NCI-H446 treated with DMSO at 0.1 percent for 48 hours (cell line): ENCODE measurements at regions not wholly inside any gene's neighbourhood (a gene's known extent, or its start where the extent isn't known, plus 50 kb on each side); places are given as distances from the start of the nearest gene placed in this dataset.

Experiments used
- DNase-seq: peaks from one replicate; lab custom pipeline; 2025; lab: John Stamatoyannopoulos, UW

DNA sequence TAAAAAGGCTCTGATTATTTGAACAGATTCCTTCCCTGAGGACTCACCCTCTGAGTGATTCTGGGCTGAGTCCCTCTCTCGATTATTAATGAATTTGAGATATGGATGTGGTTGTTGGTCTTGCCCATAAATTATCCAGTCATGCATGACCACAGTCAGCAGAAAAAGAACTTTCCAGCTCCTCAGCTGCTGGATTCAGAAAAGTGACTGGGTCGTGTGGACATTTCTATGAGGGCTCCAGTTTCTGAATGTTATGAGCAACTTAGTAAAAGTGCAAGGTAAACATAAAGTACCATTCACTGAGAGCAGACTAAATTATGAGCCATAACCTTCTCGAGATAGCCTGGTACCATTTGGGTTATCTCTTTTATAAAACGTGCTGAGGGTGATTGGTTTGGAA is 100.1 kb upstream of the CLDN10 start:
- DNase-seq: no peak

DNA sequence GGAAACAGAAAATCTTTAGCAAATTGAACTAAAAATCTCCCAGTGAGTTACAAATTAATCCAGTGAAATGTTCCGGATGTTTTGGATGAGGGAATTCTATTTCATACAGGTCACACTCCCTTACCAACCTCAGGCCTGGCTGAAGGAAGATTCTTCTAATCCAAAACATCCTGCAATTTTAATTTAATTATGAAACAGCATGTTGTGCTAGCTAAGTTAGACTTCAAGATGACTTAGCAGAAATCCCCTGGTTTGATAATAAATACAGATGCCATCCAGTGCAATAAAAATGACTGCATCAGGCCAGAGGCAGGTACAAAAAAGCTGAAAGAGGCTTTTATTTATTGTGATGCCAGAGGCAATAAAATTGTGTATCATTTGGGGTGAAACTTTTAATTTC is 96.7 kb upstream of the CLDN10 start:
- DNase-seq: no peak

GRCh38 chr13:95456815-95457214 is 95.7 kb upstream of the CLDN10 start:
- DNase-seq: no peak

DNA sequence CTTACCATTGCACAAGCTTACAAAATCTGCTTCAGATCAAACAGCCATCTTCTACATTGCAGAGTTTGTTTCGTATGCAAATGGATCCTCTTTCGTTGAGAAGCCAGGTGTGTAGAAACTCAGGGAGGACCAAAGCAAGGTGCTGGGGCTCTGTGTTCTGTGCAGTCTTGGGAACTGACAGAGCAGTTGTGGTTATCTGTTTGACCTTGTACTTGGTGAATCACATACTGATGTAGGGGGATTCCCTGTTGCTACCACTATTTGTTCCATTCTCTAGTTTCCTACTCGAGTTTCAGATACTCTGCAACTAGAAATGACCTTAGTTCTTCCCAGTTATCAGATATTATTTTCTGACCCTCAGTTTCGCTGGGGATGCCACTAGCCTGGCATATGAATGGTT is 95.2 kb upstream of the CLDN10 start:
- no peak for DNase-seq

DNA sequence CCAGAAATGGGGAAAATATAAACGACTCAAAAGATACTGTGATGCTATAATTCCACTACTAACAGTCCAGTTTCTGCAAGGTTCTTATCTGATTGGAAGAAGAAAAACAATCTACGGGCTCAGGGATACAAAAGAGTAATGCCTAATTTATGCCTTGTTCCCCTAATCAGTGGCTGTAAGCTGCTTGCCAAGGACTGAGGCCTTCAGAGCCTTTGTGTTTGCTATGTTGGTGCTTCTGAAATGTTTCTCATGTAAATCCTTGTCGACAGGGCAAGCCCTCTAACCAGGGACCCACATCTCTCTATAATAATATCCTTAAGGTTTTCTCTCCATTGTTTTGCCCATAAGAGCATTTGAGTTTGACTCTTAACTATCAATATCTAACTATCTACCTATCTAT is 89.7 kb upstream of the CLDN10 start:
- DNase-seq: no peak

GRCh38 chr13:95463531-95463930 is 89.0 kb upstream of the CLDN10 start:
- no peak for DNase-seq

- no peak for DNase-seq
These were observed 81.8 kb upstream of the CLDN10 start for GRCh38 chr13:95470574-95471366.

- no peak for DNase-seq
These were observed 80.6 kb upstream of the CLDN10 start for GRCh38 chr13:95471960-95472359.

DNA sequence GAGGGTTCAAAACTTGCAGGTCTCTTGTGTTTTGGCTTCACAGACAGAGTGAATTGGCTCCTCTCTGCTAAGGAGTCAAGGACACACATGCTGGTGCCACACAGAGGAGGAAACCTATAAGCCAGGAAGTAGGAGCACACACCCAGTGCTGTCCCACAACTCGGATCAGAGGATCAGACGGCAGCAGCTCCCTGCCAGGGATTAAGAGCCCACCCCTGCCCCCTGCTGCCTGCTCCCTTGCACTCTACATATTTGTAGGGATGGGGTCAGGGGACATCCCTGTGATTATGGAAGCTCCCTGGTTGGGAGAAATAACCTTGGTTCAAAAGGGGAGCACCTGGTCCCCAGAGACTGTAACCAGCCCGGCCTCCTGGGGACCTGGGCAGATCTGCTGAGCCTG is 77.5 kb upstream of the CLDN10 start:
- DNase-seq: no peak

- DNase-seq: no peak
These were observed 75.3 kb upstream of the CLDN10 start for GRCh38 chr13:95477187-95477586.

- DNase-seq: no peak
These were observed 72.8 kb upstream of the CLDN10 start for GRCh38 chr13:95479731-95480130.

DNA sequence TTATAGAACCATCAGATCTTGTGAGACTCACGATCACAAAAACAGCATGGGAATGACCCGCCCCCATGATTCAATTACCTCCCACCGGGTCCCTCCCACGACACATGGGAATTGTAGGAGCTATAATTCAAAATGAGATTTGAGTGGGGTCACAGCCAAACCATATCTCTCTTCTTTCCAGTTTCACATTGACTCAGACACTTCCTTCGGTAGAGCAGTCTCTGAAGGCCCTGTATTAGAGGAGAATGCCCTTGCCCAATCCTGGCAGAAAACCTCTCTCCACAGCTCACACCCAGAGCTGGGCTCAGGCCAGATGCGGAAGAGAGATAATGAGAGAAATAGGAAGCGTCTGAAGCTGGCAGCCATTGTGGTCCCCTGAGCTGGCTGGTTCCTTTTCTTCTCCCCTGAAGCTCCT is 72.4 kb upstream of the CLDN10 start:
- no peak for DNase-seq

DNA sequence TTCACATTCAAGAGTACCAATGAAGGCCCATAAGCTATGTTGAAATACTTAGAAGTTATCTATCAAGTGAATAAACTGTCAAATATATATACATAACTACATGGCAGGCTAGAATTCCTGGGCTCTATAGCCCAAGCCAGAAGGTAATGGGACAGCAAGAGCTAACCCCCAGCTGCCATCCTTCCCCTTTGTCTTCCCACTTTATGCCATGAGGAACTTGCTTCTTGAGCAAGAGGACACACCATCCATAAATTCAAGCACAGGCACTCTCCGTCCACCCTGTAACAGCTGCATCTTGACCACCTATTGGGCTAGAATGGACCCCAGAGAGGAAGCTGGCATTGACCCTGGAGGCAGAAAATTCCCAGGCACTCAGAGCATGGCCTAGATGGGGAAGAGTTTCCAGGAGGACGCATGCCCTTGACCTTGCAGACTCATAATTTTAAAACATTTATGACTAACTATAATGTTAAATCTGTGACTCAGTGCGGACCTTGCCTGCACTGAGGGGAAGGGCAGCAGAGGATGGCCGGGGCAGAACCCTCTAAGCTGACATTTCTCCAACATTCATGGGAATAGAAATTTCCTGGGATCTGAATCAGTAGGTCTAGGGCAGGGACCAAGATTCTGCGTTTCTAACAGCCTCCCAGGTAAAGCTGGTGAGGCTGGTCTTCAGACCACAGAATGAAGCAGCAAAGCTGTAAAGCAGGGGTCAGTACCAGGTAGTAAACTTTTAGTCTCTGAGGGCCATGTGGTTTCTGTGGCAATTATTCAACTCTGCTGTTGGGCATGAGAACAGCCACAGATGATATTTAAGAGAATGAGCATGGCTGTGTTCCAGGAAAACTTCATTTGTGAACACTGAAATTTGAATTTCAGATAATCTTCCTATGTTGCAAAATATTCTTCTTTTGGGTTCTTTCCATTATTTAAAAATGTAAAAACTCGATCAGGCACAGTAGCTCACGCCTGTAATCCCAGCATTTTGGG is 71.4 kb upstream of the CLDN10 start:
- DNase-seq: no peak

DNA sequence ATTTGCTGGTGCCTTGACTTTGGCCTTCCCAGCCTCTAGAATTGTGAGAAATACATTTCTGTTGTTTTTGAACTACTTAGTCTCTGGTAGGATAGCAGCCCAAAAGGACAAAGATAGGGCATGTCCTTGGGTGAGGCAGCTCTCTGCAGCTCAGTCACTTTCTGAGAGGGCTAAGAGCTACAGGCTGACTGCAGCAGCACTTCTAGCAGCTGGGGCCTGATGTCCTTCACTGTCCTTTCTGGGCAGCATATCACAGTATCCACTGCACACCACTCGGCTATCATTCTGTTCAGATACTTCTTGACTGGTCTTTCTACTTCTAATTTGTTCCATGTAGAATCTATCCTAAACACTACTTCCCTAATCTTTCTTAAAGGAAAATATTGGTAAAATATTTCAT is 68.5 kb upstream of the CLDN10 start:
- DNase-seq: no peak

DNA sequence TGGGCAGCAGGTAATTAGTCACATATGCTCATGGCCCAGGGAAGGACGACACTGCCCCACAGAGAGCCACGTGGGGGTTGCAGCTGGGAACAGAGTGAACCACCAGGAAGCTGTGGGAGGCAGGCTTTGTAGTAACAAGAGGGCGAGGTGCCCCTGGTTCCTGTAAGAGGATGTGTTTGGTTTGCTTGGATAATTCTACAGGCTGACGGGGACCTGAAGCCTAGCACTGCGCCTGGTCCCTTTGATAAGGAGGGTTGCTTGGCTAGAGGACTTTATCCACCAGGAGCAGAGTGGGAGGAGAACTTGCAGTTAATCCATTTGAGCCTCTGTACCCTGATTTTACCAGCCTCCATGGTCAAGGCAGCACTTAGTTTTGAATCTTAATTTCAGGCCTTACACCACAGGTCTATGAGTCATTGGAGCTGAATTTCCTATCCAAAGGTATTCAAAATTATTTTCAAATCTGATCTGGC is 67.4 kb upstream of the CLDN10 start:
- DNase-seq: no peak

- no peak for DNase-seq
These were observed 66.9 kb upstream of the CLDN10 start for GRCh38 chr13:95485518-95486144.

DNA sequence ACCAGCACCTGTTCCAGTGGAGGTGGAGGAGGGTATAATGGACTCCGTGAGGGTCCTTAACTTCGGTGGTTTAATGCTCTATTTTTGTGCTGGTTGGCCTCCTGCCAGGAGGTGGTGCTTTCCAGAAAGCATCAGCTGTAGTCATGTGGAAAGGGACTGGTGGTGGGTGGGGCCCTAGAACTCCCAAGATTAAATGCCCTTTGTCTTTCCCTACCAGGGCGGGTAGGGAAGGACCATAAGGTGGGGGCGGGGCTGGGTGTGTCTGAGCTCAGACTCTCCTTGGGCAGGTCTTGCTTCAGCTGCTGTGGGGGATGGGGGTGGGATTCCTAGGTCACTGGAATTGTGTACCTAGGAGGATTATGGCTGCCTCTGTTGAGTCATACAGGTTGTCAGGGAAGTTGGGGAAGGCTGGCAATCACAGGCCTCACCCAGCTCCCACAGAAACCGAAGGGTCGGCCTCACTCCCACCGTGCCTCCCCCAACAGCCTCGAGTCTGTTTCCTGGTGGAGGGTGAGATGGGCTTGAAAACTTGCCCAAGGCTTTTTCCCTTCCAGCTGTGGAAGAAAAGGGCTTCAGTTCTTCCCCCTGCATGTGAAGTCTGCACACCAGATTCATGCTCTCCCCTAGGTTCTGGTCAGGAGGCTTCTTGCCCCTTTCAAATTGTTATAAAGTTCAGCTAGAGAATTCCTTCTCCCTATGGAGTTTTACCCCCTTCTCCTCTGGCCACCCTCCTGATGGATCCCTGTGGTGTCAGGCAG is 60.3 kb upstream of the CLDN10 start:
- DNase-seq: no peak

DNA sequence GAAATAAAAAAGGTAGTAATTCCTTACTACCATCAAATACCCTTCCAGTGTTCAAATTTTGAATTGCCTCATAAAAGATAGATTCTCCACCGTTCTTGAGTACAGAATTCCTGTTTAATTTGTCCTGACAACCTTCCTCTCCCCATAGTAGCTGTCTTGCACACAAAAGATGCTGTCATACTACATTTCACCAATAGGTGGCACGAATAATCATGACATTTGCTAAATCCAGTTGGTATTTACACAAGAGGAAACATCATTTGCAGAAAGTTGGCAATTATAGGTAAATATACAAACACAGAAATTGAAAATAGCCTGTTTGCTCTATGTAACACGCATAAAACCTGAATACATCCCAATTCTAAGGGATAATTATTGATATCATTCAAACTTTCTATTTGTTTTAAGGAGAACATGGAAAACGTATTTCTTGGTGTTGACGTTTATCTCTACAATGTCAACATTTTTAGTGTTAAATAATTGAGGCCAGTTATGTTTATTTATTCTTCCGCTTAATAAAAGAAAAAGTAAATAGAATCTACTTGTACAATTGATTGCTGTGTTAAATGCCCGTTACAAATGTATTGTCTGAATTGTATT is 58.3 kb upstream of the CLDN10 start:
- DNase-seq: no peak

DNA sequence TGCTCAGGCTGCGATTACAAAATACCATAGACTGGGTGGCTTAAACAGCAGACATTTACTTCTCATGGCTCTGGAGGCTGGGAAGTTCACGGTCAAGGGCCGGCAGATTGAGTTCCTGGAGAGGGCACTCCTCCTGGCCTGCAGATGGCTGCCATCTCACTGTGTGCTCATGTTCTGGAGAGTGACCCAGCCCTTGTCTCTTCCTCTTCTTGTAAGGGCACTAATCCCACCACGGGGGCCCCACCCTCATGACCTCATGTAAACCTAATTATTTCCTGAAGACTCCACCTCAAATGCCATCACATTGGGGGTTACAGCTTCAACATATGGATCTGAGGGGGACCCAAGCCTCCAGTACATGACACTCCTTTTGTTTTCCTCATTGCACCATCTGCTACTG is 56.0 kb upstream of the CLDN10 start:
- DNase-seq: no peak

DNA sequence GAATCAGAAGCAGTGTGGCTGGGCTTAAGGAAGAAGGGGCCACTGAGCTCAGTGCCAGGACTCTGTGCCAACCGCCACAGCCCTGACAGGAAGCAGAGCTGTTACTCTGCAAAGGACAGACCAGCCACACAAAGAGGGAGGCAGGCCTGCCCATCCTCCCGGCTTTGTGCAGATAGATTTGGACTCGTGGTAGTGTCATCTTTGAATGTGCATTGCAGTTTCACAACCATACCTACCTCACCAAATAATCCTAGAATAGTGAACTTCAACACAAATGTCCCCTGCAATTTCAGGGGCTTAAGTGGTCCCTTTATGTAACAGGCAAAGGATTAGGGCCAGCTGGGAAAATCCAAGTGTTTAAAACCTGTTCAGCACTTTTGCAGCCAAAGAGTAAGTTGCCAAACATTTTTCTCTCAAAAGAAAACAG is 55.1 kb upstream of the CLDN10 start:
- DNase-seq: peak; percentile 2

DNA sequence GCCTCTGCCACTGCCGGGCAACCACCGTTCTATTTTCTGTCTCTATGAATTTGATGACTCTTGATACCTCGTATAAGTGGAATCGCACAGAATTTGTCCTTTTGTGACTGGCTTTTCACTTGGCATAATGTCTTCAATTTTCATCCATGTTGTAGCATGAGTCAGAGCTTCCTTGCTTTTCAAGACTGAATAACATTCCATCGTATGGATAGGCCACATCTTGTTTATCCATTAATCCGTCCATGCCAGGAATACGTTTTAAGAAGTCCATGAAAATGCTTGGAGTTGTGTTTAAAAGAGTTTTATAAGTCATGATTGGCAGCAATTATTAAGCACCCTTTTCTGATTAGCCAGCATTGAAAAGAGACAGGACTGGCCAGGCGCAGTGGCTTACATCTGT is 53.6 kb upstream of the CLDN10 start:
- no peak for DNase-seq
